ENCODE measurements at regions not wholly inside any gene's neighbourhood (a gene's known extent, or its start where the extent isn't known, plus 50 kb on each side); places are given as distances from the start of the nearest gene placed in this dataset.
A peak's percentile ranks its signal among the peaks of the same experiment; 100 is the strongest.

GRCh38 chr7:24178811-24179570 is 105.0 kb upstream of the NPY start:
- no peak for DNase-seq (ENCODE audit: low read depth in 2 of 3, low spot score in 2 of 3)

- DNase-seq (ENCODE audit: low read depth in 2 of 3, low spot score in 2 of 3) = no peak
These were observed 92.6 kb upstream of the NPY start for GRCh38 chr7:24191362-24191761.

GRCh38 chr7:24192053-24192452 is 91.9 kb upstream of the NPY start:
- no peak for DNase-seq (ENCODE audit: low read depth in 2 of 3, low spot score in 2 of 3)

- no peak for DNase-seq (ENCODE audit: low read depth in 2 of 3, low spot score in 2 of 3)
These were observed 91.3 kb upstream of the NPY start for GRCh38 chr7:24192691-24193090.

GRCh38 chr7:24197852-24198251 is 86.1 kb upstream of the NPY start:
- no peak for DNase-seq (ENCODE audit: low read depth in 2 of 3, low spot score in 2 of 3)

- DNase-seq (ENCODE audit: low read depth in 2 of 3, low spot score in 2 of 3) = no peak
These were observed 84.0 kb upstream of the NPY start for GRCh38 chr7:24199978-24200377.

- DNase-seq (ENCODE audit: low read depth in 2 of 3, low spot score in 2 of 3) = no peak
These were observed 83.5 kb upstream of the NPY start for GRCh38 chr7:24200407-24200966.

- no peak for DNase-seq (ENCODE audit: low read depth in 2 of 3, low spot score in 2 of 3)
These were observed 82.8 kb upstream of the NPY start for GRCh38 chr7:24201226-24201625.

- DNase-seq (ENCODE audit: low read depth in 2 of 3, low spot score in 2 of 3) = no peak
These were observed 71.9 kb upstream of the NPY start for GRCh38 chr7:24212073-24212472.

- DNase-seq (ENCODE audit: low read depth in 2 of 3, low spot score in 2 of 3) = no peak
These were observed 70.7 kb upstream of the NPY start for GRCh38 chr7:24213311-24213710.

GRCh38 chr7:24214670-24215069 is 69.3 kb upstream of the NPY start:
- no peak for DNase-seq (ENCODE audit: low read depth in 2 of 3, low spot score in 2 of 3)

GRCh38 chr7:24216576-24217125 is 67.3 kb upstream of the NPY start:
- no peak for DNase-seq (ENCODE audit: low read depth in 2 of 3, low spot score in 2 of 3)

GRCh38 chr7:24221500-24221899 is 62.5 kb upstream of the NPY start:
- DNase-seq (ENCODE audit: low read depth in 2 of 3, low spot score in 2 of 3) = no peak

GRCh38 chr7:24227068-24227467 is 56.9 kb upstream of the NPY start:
- DNase-seq (ENCODE audit: low read depth in 2 of 3, low spot score in 2 of 3) = peak in 1 of 3 donors; percentile 11

- DNase-seq (ENCODE audit: low read depth in 2 of 3, low spot score in 2 of 3) = peak in 2 of 3 donors; percentile 48 to 85
These were observed 56.2 kb upstream of the NPY start for GRCh38 chr7:24227603-24228359.

- DNase-seq (ENCODE audit: low read depth in 2 of 3, low spot score in 2 of 3) = no peak
These were observed 54.3 kb upstream of the NPY start for GRCh38 chr7:24229481-24230226.

- no peak for DNase-seq (ENCODE audit: low read depth in 2 of 3, low spot score in 2 of 3)
These were observed 52.5 kb upstream of the NPY start for GRCh38 chr7:24231493-24231892.

- no peak for DNase-seq (ENCODE audit: low read depth in 2 of 3, low spot score in 2 of 3)
These were observed 50.6 kb upstream of the NPY start for GRCh38 chr7:24233386-24233785.

Measured in hematopoietic multipotent progenitor cell (in vitro differentiated cells).